NCI-H2081 treated with DMSO at 0.1 percent for 48 hours (cell line): ENCODE measurements at regions not wholly inside any gene's neighbourhood (a gene's known extent, or its start where the extent isn't known, plus 50 kb on each side); places are given as distances from the start of the nearest gene placed in this dataset.
"Not testable (repeated sequence)": the region's sequence is repeated elsewhere in the genome, so short reads cannot be mapped to it uniquely, and the experiment has no call there.

Source experiments
- DNase-seq: peaks from one replicate; lab custom pipeline; 2025; lab: John Stamatoyannopoulos, UW

GRCh38 chr22:49350441-49351121 is 477.1 kb downstream of the BRD1 start:
- DNase-seq: no peak

- DNase-seq: no peak
These were observed 477.8 kb downstream of the BRD1 start for GRCh38 chr22:49349841-49350381.

GRCh38 chr22:49349181-49349835 is 478.4 kb downstream of the BRD1 start:
- no peak for DNase-seq

GRCh38 chr22:49348631-49349030 is 479.0 kb downstream of the BRD1 start:
- DNase-seq: no peak

- DNase-seq: no peak
These were observed 480.3 kb downstream of the BRD1 start for GRCh38 chr22:49347376-49347775.

- DNase-seq: no peak
These were observed 481.8 kb downstream of the BRD1 start for GRCh38 chr22:49345896-49346295.

- DNase-seq: no peak
These were observed 483.0 kb downstream of the BRD1 start for GRCh38 chr22:49344656-49345055.

- no peak for DNase-seq
These were observed 483.5 kb downstream of the BRD1 start for GRCh38 chr22:49344161-49344560.

GRCh38 chr22:49340406-49340805 is 487.3 kb downstream of the BRD1 start:
- no peak for DNase-seq

GRCh38 chr22:49336483-49336882 is 491.2 kb downstream of the BRD1 start:
- not testable (repeated sequence) for DNase-seq

GRCh38 chr22:49334976-49335375 is 492.7 kb downstream of the BRD1 start:
- no peak for DNase-seq

GRCh38 chr22:49334449-49334789 is 493.3 kb downstream of the BRD1 start:
- no peak for DNase-seq

- DNase-seq: no peak
These were observed 494.5 kb downstream of the BRD1 start for GRCh38 chr22:49333206-49333605.

GRCh38 chr22:49332691-49333090 is 495.0 kb downstream of the BRD1 start:
- no peak for DNase-seq

- DNase-seq: no peak
These were observed 495.8 kb downstream of the BRD1 start for GRCh38 chr22:49331878-49332277.

GRCh38 chr22:49331223-49331815 is 496.4 kb downstream of the BRD1 start:
- DNase-seq: no peak

GRCh38 chr22:49330421-49331222 is 497.1 kb downstream of the BRD1 start:
- DNase-seq: no peak

GRCh38 chr22:49329636-49330035 is 498.0 kb downstream of the BRD1 start:
- DNase-seq: no peak

- no peak for DNase-seq
These were observed 498.9 kb downstream of the BRD1 start for GRCh38 chr22:49328630-49329405.

- no peak for DNase-seq
These were observed 499.6 kb downstream of the BRD1 start for GRCh38 chr22:49328118-49328475.

GRCh38 chr22:49327411-49328117 is 500.1 kb downstream of the BRD1 start:
- no peak for DNase-seq
